ENCODE measurements at regions not wholly inside any gene's neighbourhood (a gene's known extent, or its start where the extent isn't known, plus 50 kb on each side); places are given as distances from the start of the nearest gene placed in this dataset.

DNA sequence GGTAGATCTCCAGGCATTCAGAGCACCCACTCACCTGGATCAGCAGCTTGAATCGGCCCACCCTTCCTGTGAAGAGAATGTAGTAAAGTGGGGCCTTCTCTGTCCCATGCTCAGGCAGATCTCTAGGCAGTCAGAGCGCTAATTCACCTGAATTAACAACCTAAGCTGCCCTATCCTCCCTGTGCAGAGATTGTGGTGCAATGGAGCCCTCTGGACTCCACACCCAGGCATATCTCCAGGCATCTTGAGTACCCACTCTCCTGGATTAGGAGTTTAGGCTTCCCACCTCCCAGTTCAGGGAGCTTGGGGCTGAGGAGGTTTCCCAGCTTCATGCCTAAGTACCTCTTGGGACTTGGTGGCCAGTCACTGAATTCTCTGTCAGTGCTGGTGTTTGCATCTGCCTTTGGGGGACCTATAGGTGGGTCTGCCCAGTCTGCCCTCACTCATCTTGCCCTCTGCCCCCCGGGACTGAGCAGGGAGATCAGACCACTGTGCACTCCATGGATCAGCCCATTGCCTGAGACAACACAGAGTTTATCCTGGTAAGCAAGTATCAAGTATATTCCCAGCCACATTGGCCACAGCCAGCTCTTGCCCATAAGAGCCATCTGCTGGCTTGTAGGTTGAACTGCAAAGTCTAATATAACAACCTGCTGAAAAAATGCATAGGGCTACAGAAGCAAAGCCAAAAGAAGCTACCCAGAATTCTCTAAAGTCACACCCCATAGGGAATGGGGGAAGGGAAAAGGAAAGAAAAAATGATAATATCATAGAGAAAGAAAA lies 372.9 kb downstream of the KLHL13 start:
- POLR2A ChIA-PET = no interaction called here
- CTCF ChIA-PET = interaction anchor here (0.7 kb wide), 1 partner anchor 542 kb away, joined by 3 read pairs; no protein-coding TSS in a partner anchor
- DNase-seq (ENCODE audit: extremely low spot score) = peak; percentile 28
- TF ChIP-seq L3MBTL2 (conservative IDR thresholded peaks at IDR 0.05) (no peak), HDGF (IDR thresholded peaks at IDR 0.05; ENCODE audit: borderline replicate concordance) (no peak), FOXM1 (IDR thresholded peaks at IDR 0.05; ENCODE audit: borderline replicate concordance) (no peak), LEF1 (IDR thresholded peaks at IDR 0.05; ENCODE audit: borderline replicate concordance) (no peak), FOXK2 (IDR thresholded peaks at IDR 0.05) (no peak), ELF4 (IDR thresholded peaks at IDR 0.05) (no peak), TARDBP (IDR thresholded peaks at IDR 0.05) (no peak), ZNF384 (IDR thresholded peaks at IDR 0.05) (no peak), ARNT (IDR thresholded peaks at IDR 0.05) (no peak), BHLHE40 (IDR thresholded peaks at IDR 0.05; ENCODE audit: borderline replicate concordance) (no peak), NFRKB (IDR thresholded peaks at IDR 0.05) (no peak), FOXA1 (IDR thresholded peaks at IDR 0.05) (no peak), SUZ12 (IDR thresholded peaks at IDR 0.05) (no peak), CTBP1 (IDR thresholded peaks at IDR 0.05; ENCODE audit: borderline replicate concordance) (no peak), SP1 (IDR thresholded peaks at IDR 0.05) (no peak)
- TF ChIP-seq, protein P1, sequence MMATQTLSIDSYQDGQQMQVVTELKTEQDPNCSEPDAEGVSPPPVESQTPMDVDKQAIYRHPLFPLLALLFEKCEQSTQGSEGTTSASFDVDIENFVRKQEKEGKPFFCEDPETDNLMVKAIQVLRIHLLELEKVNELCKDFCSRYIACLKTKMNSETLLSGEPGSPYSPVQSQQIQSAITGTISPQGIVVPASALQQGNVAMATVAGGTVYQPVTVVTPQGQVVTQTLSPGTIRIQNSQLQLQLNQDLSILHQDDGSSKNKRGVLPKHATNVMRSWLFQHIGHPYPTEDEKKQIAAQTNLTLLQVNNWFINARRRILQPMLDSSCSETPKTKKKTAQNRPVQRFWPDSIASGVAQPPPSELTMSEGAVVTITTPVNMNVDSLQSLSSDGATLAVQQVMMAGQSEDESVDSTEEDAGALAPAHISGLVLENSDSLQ (IDR thresholded peaks at IDR 0.05) = no peak

DNA sequence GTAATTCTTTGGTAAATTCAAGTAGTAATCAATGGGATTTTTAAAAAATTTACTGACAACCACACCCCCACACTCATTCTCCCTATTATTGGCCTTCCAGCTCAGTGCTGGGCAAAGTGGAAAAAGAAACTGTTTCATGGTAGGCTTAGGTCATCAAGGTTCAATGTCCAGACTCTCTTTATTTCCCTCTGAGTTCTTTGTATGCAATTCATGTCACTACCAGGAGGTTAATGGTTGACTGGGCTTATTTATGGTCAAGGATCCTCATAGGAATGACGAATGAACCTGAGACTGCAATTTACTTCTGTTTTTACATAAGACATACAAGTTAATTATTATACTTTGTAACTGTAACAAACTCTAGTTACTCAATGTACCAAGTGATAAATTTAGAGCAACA lies 403.2 kb downstream of the KLHL13 start:
- TF ChIP-seq L3MBTL2 (conservative IDR thresholded peaks at IDR 0.05) = no peak
- no peak for TF ChIP-seq SP1 (IDR thresholded peaks at IDR 0.05)
- TF ChIP-seq SUZ12 (IDR thresholded peaks at IDR 0.05) = no peak
- TF ChIP-seq BHLHE40 (IDR thresholded peaks at IDR 0.05; ENCODE audit: borderline replicate concordance) = no peak
- TF ChIP-seq, protein P1 (IDR thresholded peaks at IDR 0.05) = no peak
- no peak for TF ChIP-seq LEF1 (IDR thresholded peaks at IDR 0.05; ENCODE audit: borderline replicate concordance)
- TF ChIP-seq FOXK2 (IDR thresholded peaks at IDR 0.05) = no peak
- no peak for TF ChIP-seq HDGF (IDR thresholded peaks at IDR 0.05; ENCODE audit: borderline replicate concordance)
- TF ChIP-seq ARNT (IDR thresholded peaks at IDR 0.05) = no peak
- no peak for TF ChIP-seq ELF4 (IDR thresholded peaks at IDR 0.05)
- TF ChIP-seq ZNF384 (IDR thresholded peaks at IDR 0.05) = no peak
- TF ChIP-seq TARDBP (IDR thresholded peaks at IDR 0.05) = no peak
- TF ChIP-seq NFRKB (IDR thresholded peaks at IDR 0.05) = no peak
- TF ChIP-seq FOXM1 (IDR thresholded peaks at IDR 0.05; ENCODE audit: borderline replicate concordance) = no peak
- no peak for TF ChIP-seq CTBP1 (IDR thresholded peaks at IDR 0.05; ENCODE audit: borderline replicate concordance)
- TF ChIP-seq FOXA1 (IDR thresholded peaks at IDR 0.05) = no peak
- ChIA-PET POLR2A (no interaction called here), CTCF (no interaction called here)
- DNase-seq (ENCODE audit: extremely low spot score) = no peak

DNA sequence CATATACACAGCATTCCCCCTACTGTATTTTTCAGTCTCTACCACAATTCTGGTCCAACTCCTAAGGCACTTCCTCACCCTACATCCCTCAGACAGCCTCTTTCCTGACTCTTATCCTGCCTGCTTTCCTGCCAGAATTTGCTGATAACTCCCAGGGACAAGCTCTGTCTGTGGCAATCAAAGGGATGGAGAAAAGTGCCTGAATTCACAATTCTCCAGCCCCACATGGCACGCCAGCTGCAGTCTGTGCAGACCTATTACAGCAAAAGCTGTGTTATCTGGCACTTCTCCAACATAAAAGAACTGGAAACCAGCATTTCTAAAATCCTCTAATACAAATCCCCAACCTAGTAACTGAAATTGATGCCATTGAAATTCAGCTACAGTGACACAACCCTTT lies 404.8 kb downstream of the KLHL13 start:
- POLR2A ChIA-PET = no interaction called here
- CTCF ChIA-PET = no interaction called here
- no peak for TF ChIP-seq ZNF384 (IDR thresholded peaks at IDR 0.05)
- TF ChIP-seq L3MBTL2 (conservative IDR thresholded peaks at IDR 0.05) = no peak
- no peak for TF ChIP-seq CTBP1 (IDR thresholded peaks at IDR 0.05; ENCODE audit: borderline replicate concordance)
- TF ChIP-seq, protein P1 (IDR thresholded peaks at IDR 0.05) = no peak
- no peak for TF ChIP-seq SUZ12 (IDR thresholded peaks at IDR 0.05)
- no peak for TF ChIP-seq NFRKB (IDR thresholded peaks at IDR 0.05)
- TF ChIP-seq BHLHE40 (IDR thresholded peaks at IDR 0.05; ENCODE audit: borderline replicate concordance) = no peak
- no peak for TF ChIP-seq HDGF (IDR thresholded peaks at IDR 0.05; ENCODE audit: borderline replicate concordance)
- TF ChIP-seq ELF4 (IDR thresholded peaks at IDR 0.05) = no peak
- TF ChIP-seq FOXK2 (IDR thresholded peaks at IDR 0.05) = no peak
- no peak for TF ChIP-seq SP1 (IDR thresholded peaks at IDR 0.05)
- TF ChIP-seq FOXA1 (IDR thresholded peaks at IDR 0.05) = no peak
- TF ChIP-seq ARNT (IDR thresholded peaks at IDR 0.05) = no peak
- no peak for TF ChIP-seq FOXM1 (IDR thresholded peaks at IDR 0.05; ENCODE audit: borderline replicate concordance)
- TF ChIP-seq LEF1 (IDR thresholded peaks at IDR 0.05; ENCODE audit: borderline replicate concordance) = no peak
- no peak for TF ChIP-seq TARDBP (IDR thresholded peaks at IDR 0.05)
- no peak for DNase-seq (ENCODE audit: extremely low spot score)

DNA sequence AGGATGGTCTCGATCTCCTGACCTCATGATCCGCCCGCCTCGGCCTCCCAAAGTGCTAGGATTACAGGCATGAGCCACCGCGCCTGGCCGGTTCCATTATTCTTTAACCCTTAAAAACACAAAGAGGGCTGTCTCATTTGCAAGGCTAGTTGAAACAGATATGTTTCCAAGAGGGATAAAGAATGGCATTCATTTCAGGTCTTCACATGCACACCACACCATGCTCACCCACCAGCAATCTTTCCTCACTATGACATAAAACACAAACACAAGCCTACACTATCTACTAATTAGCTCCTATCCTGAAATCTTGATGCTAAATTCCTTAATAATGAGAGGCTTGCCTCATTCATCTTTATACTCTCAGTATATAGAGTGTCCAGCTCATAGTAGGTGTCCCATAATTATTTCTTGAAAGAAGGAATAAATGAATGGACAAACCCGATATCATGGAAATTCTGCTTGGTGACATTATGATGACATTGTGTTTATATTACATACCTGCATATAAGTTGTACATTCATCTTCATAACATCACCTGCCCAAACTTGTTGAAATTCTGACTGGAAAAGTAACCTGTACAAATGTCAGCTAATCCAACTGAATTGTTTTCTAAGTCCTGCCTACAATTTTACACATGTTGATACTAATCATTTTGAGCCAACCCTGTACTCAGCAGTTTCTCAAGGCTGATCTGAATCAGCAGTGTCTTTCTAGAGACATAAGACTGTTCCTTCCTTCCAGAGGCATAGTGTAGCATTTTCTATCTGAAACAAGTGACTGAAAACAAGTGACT lies 408.5 kb downstream of the KLHL13 start:
- TF ChIP-seq, protein P1 (IDR thresholded peaks at IDR 0.05) = no peak
- TF ChIP-seq L3MBTL2 (conservative IDR thresholded peaks at IDR 0.05) (no peak), SUZ12 (IDR thresholded peaks at IDR 0.05) (no peak), FOXM1 (IDR thresholded peaks at IDR 0.05; ENCODE audit: borderline replicate concordance) (no peak)
- no peak for DNase-seq (ENCODE audit: extremely low spot score)
- ChIA-PET POLR2A (no interaction called here), CTCF (no interaction called here)

DNA sequence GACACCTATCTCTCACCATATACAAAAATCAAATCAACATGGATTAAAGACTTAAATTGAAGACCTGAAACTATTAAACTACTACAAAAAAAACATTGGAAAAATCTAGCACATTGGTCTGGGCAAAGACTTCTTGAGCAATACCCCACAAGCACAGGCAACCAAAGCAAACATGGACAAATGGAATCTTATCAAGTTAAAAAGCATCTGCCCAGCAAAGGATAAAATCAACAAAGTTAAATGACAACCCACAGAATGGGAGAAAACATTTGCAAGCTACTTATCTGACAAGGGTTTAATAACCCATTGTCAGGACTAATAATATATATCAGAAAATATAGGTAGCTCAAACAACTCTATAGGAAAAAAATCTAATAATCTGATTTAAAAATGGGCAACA lies 415.6 kb downstream of the KLHL13 start:
- ChIA-PET POLR2A (no interaction called here), CTCF (no interaction called here)
- no peak for DNase-seq (ENCODE audit: extremely low spot score)
- TF ChIP-seq BHLHE40 (IDR thresholded peaks at IDR 0.05; ENCODE audit: borderline replicate concordance) (no peak), NFRKB (IDR thresholded peaks at IDR 0.05) (no peak), ARNT (IDR thresholded peaks at IDR 0.05) (no peak), HDGF (IDR thresholded peaks at IDR 0.05; ENCODE audit: borderline replicate concordance) (no peak), FOXK2 (IDR thresholded peaks at IDR 0.05) (no peak), ELF4 (IDR thresholded peaks at IDR 0.05) (no peak), FOXA1 (IDR thresholded peaks at IDR 0.05) (no peak), ZNF384 (IDR thresholded peaks at IDR 0.05) (no peak), TARDBP (IDR thresholded peaks at IDR 0.05) (no peak), CTBP1 (IDR thresholded peaks at IDR 0.05; ENCODE audit: borderline replicate concordance) (no peak), SUZ12 (IDR thresholded peaks at IDR 0.05) (no peak)
- TF ChIP-seq, protein P1 (IDR thresholded peaks at IDR 0.05) = no peak

Measured in HEK293T (cell line).